Mucosa of rectum (tissue), 2 donors: ENCODE measurements at regions not wholly inside any gene's neighbourhood (a gene's known extent, or its start where the extent isn't known, plus 50 kb on each side); places are given as distances from the start of the nearest gene placed in this dataset.

Experiments used
- H3K27ac ChIP-seq, 2 donors: one replicate each; pipeline ENCODE4 v1.7.0; 2013; ENCODE audit warnings: inconsistent platforms in 2 of 2, low read depth in 2 of 2, low read length in 2 of 2
- H3K27me3 ChIP-seq, 2 donors: one replicate each; pipeline ENCODE4 v1.7.0; 2013; ENCODE audit warnings: low read length in 2 of 2; ENCODE audit not compliant: control insufficient read depth in 2 of 2, insufficient read depth in 2 of 2
- H3K36me3 ChIP-seq, 2 donors: one replicate each; pipeline ENCODE4 v1.7.0; 2013; ENCODE audit warnings: low read length in 2 of 2; ENCODE audit not compliant: control insufficient read depth in 2 of 2, insufficient read depth in 2 of 2
- H3K4me1 ChIP-seq, 2 donors: one replicate each; pipeline ENCODE4 v1.7.0; 2013; ENCODE audit warnings: low read length in 2 of 2, mild to moderate bottlenecking in 1 of 2; ENCODE audit not compliant: control insufficient read depth in 2 of 2, insufficient read depth in 2 of 2
- H3K4me3 ChIP-seq, 2 donors: one replicate each; pipeline ENCODE4 v1.7.0; 2013; ENCODE audit warnings: low read length in 2 of 2
- H3K9ac ChIP-seq, 2 donors: one replicate each; pipeline ENCODE4 v1.7.0; 2013; ENCODE audit warnings: low read length in 2 of 2, low read depth in 1 of 2, mild to moderate bottlenecking in 1 of 2
- H3K9me3 ChIP-seq, 2 donors: one replicate each; pipeline ENCODE4 v1.7.0; 2013; ENCODE audit warnings: low read length in 2 of 2; ENCODE audit not compliant: control insufficient read depth in 2 of 2
- donor health status: healthy.
- donor health status: Normal muscosa, but diverticular disease.

DNA sequence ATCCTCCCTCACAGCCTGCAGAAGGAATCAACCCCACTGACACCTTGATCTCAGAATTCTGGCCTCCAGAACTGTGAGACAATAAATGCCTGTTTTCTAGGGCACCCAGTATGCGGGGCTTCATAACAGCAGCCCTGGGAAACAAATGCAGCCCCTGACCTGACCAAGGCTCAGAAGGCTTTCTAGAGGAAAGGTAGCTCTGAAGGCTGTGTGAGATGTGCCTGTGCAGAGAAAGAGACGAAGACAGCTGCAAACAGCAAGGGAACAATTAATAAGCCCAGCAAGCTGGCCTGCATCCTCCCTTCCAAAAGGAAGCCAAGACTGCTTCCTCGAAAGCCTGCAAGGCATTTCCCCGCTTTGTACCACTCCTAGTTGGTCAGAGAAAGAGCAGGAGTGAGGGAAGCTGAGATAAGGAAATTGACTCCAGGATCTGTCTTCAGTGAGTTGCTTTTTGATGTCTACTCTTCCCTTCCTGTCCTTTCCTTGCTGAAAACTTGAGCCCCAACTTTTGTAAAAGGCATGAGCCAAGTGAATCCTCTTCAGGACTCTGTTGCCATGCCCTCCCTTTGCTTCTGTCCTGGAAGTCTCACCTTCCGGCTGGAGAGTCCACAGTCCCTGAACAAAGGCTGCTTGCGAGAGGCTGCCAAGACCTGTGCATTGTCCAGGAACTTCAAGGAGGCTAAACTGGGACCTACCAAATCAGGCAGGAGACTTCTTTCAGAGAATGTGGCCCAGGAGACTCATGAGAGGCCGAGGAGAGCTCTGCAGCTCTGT lies 71.2 kb upstream of the ARID5B start:
- H3K4me1 ChIP-seq, result no peaks in the 10 kb centered on the region
- no peak overlapping the region for H3K9ac ChIP-seq
- no peaks in the 10 kb centered on the region for H3K36me3 ChIP-seq
- no peak overlapping the region for H3K27ac ChIP-seq
- no peak overlapping the region for H3K4me3 ChIP-seq
- no peaks in the 10 kb centered on the region for H3K27me3 ChIP-seq
- no peaks in the 10 kb centered on the region for H3K9me3 ChIP-seq

DNA sequence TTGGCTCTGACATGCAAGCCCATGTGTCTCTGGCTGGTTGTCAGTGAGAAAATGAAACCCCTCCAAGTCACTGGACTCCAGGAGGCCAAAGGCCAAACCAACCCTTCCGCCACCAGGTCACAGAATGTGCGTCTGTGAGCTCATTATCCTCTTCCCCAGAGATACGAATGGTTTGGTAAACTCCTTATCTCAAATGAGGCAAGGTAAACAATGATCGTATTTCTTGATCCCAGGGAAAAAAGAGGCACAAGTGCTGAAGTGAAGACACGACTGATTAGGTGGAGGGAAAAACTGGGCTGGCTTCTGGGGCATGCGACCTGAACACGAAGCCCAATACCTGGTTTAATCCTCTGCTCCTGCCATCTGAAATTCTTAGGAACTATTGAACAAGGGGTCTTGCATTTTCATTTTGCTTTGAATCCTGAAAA lies 70.6 kb upstream of the ARID5B start:
- H3K9me3 ChIP-seq, result no peaks in the 10 kb centered on the region
- no peak overlapping the region for H3K4me3 ChIP-seq
- H3K27me3 ChIP-seq, result no peaks in the 10 kb centered on the region
- no peaks in the 10 kb centered on the region for H3K36me3 ChIP-seq
- H3K27ac ChIP-seq, result no peak overlapping the region
- no peak overlapping the region for H3K9ac ChIP-seq
- no peaks in the 10 kb centered on the region for H3K4me1 ChIP-seq

- H3K9ac ChIP-seq, result no peak overlapping the region
- no peaks in the 10 kb centered on the region for H3K36me3 ChIP-seq
- H3K4me3 ChIP-seq, result no peak overlapping the region
These were observed 68.5 kb upstream of the ARID5B start for GRCh38 chr10:61832866-61833481.

DNA sequence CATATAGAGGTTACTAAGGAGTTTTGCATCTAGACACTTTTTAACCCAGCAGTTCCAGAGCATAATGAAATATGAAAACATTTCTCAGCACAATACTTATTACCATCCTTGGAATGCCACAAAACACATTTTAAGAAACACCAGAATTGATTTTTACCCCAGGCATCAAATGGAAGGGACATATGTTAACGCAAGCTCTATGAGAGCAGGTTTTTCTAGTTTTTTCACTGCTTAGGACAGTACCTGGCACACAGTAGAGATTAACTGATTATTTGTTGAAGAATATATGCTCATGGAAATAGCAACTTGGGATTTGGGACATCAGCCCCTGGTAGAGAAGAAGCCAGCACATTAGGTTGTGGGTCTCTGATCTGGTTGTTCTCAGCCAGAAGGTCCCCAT lies 67.0 kb upstream of the ARID5B start:
- Histone ChIP-seq H3K9me3 (no peaks in the 10 kb centered on the region), H3K27me3 (no peaks in the 10 kb centered on the region), H3K4me3 (no peak overlapping the region), H3K4me1 (peaks cover 5 to 8% of the 10 kb centered on the region in 2 donors), H3K36me3 (no peaks in the 10 kb centered on the region), H3K27ac (no peak overlapping the region), H3K9ac (no peak overlapping the region)

More at GRCh38 chr10:61832866-61833481, 68.5 kb upstream of the ARID5B start:
- H3K27ac ChIP-seq, result no peak overlapping the region
- peaks cover 5 to 8% of the 10 kb centered on the region in 2 donors for H3K4me1 ChIP-seq
- no peaks in the 10 kb centered on the region for H3K9me3 ChIP-seq
- H3K27me3 ChIP-seq, result no peaks in the 10 kb centered on the region

DNA sequence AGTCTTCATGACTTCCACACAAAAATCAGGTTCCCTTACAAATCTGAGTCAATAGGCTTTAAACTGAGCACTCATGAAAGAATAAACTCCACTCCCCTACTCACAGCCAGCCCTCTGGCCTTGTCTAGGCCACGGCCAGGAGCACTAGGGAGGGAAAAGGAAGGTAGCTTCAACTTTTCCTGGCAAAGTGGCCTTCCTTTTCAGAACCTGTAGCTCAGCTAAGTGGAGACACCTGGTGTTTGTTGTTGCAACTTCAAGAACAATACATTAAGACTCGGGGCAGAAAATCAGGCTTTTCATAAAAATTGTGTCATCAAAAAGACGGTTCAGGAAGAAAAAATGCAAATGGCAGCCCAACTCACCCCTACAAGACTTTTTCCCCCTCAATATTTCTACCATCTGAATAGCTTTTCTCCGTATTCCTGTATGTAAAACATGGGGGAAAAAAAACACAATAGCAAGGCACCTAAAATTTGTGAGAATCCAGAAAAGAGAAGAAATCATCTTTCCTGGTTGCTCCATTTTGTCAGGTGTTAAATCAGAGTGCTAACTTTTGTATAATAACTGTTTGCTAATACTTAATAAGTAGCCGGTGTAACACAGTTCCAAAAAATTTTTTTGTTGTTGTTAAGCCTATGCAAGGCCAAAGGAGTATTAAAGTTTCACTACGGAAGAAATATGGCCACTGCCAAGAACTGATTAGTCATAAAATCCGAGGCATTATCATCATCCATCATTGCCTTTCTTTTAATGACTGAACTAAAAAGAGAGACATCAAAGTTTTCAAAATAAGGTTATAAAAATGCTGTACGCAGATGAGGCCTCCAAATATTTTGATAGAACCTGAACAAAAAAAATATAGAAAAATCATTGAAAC lies 66.2 kb upstream of the ARID5B start:
- Histone ChIP-seq H3K4me1 (peaks cover 5 to 15% of the 10 kb centered on the region in 2 donors), H3K36me3 (no peaks in the 10 kb centered on the region), H3K9ac (no peak overlapping the region), H3K9me3 (no peaks in the 10 kb centered on the region), H3K27me3 (no peaks in the 10 kb centered on the region), H3K4me3 (no peak overlapping the region), H3K27ac (peak overlapping the region in 1 of 2 donors; percentile 33)

- Histone ChIP-seq H3K4me1 (peaks cover 5 to 20% of the 10 kb centered on the region in 2 donors), H3K36me3 (no peaks in the 10 kb centered on the region), H3K27me3 (no peaks in the 10 kb centered on the region), H3K4me3 (peak overlapping the region in 1 of 2 donors; percentile 9), H3K9ac (no peak overlapping the region), H3K27ac (peak overlapping the region in 1 of 2 donors; percentile 26), H3K9me3 (no peaks in the 10 kb centered on the region)
These were observed 65.3 kb upstream of the ARID5B start for GRCh38 chr10:61835946-61836887.

- H3K27ac ChIP-seq, result peak overlapping the region in 1 of 2 donors; percentile 26
- H3K9ac ChIP-seq, result no peak overlapping the region
- no peaks in the 10 kb centered on the region for H3K27me3 ChIP-seq
- H3K4me1 ChIP-seq, result peaks cover 5 to 28% of the 10 kb centered on the region in 2 donors
- H3K36me3 ChIP-seq, result no peaks in the 10 kb centered on the region
- H3K4me3 ChIP-seq, result no peak overlapping the region
- no peaks in the 10 kb centered on the region for H3K9me3 ChIP-seq
These were observed 64.4 kb upstream of the ARID5B start for GRCh38 chr10:61836888-61837754.

DNA sequence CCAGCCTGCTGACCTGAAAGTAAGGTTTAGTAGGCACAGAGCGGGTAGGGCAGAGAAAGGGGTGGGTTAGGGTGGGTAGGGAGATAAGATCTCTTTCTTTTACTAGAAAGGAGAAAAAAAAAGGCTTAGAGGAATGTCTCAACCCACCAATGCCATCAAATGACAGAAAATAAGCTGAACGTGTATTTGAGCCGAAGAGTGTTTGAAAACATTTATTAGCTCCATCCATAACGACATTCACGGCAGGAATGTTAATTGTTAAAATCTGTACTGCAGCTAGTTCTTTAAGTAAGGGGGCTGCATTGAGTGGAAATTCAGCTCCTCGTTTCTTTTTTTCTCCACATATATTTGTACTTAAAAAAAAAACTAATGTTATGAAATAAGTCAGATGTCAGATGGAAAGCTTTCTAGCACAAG lies 63.7 kb upstream of the ARID5B start:
- Histone ChIP-seq H3K27me3 (no peaks in the 10 kb centered on the region), H3K9me3 (no peaks in the 10 kb centered on the region), H3K9ac (no peak overlapping the region), H3K4me3 (no peak overlapping the region), H3K27ac (no peak overlapping the region), H3K4me1 (peaks cover 5 to 29% of the 10 kb centered on the region in 2 donors), H3K36me3 (no peaks in the 10 kb centered on the region)

DNA sequence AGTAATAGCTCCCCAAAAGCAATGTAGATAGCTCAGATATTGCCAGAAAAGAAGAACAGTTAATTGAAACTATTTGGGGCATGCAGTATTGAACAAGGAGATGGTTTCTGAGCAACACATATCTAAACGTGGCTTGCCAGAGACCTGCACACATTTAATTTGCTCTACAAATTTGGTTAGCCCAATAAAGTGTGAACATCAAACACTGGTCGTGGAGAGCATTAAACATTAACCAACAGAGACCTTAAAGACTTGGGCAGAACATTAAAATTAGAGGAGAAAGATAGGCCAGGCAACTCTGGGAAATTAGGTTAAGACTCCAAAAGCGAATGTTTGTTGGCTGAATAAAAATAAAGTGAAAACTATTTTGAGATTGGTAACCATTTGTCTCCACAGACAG lies 61.6 kb upstream of the ARID5B start:
- H3K27me3 ChIP-seq, result no peaks in the 10 kb centered on the region
- H3K27ac ChIP-seq, result peak overlapping the region in 1 of 2 donors; percentile 44
- H3K9me3 ChIP-seq, result no peaks in the 10 kb centered on the region
- H3K9ac ChIP-seq, result no peak overlapping the region
- H3K4me1 ChIP-seq, result peaks cover 5 to 36% of the 10 kb centered on the region in 2 donors
- no peaks in the 10 kb centered on the region for H3K36me3 ChIP-seq
- H3K4me3 ChIP-seq, result no peak overlapping the region
